Osteoblast (primary cell): ENCODE measurements at regions not wholly inside any gene's neighbourhood (a gene's known extent, or its start where the extent isn't known, plus 50 kb on each side); places are given as distances from the start of the nearest gene placed in this dataset.

Experiments used
- DNase-seq: peaks from one replicate; pipeline ENCODE4 v3.0.0; 2011; ENCODE audit warnings: low spot score, mixed read lengths; ENCODE audit not compliant: insufficient read length; ENCODE audit errors: missing footprints
- H2AFZ ChIP-seq: 2 replicates; pipeline ENCODE4 v1.6.0; 2011; ENCODE audit warnings: mild to moderate bottlenecking, low read length
- H3K27ac ChIP-seq: 2 replicates; pipeline ENCODE4 v1.5.1; 2011; ENCODE audit warnings: mild to moderate bottlenecking, low read depth, low read length, moderate library complexity
- H3K27me3 ChIP-seq: 2 replicates; pipeline ENCODE4 v1.6.0; 2012; ENCODE audit warnings: mild to moderate bottlenecking, control low read depth, inconsistent platforms, low read length, moderate library complexity; ENCODE audit not compliant: insufficient read depth
- H3K36me3 ChIP-seq: 2 replicates; pipeline ENCODE4 v1.5.1; 2011; ENCODE audit warnings: mild to moderate bottlenecking, low read length, control low read depth, moderate library complexity; ENCODE audit not compliant: insufficient read depth
- H3K4me1 ChIP-seq: 2 replicates; pipeline ENCODE4 v1.5.1; 2011; ENCODE audit warnings: mild to moderate bottlenecking, low read length, control low read depth, moderate library complexity; ENCODE audit not compliant: insufficient read depth
- H3K4me2 ChIP-seq: 2 replicates; pipeline ENCODE4 v1.6.0; 2011; ENCODE audit warnings: mild to moderate bottlenecking, low read length; ENCODE audit not compliant: insufficient read depth
- H3K4me3 ChIP-seq: fragments of 200-600 bp; sonication (generic); 3 replicates; pipeline ENCODE4 v1.5.1; 2012; ENCODE audit warnings: mild to moderate bottlenecking, low read length, inconsistent platforms; ENCODE audit not compliant: insufficient read depth
- H3K79me2 ChIP-seq: 2 replicates; pipeline ENCODE4 v1.6.0; 2012; ENCODE audit warnings: mild to moderate bottlenecking, low read length, control low read depth, inconsistent platforms; ENCODE audit not compliant: insufficient read depth
- H3K9me3 ChIP-seq: 2 replicates; pipeline ENCODE4 v1.5.1; 2011; ENCODE audit warnings: low read depth, low read length, control low read depth
- H4K20me1 ChIP-seq: 2 replicates; pipeline ENCODE4 v1.6.0; 2012; ENCODE audit warnings: mild to moderate bottlenecking, low read length, control low read depth; ENCODE audit not compliant: insufficient read depth
- TF ChIP-seq, protein P1 (sequence below): IDR thresholded peaks from 2 replicates; pipeline ENCODE4 v1.5.1; 2011; ENCODE audit warnings: mild to moderate bottlenecking, low read depth, low read length, moderate library complexity; ENCODE audit errors: extremely low read depth

- no peaks in the 10 kb centered on the region for H3K27me3 ChIP-seq
- no peaks in the 10 kb centered on the region for H3K36me3 ChIP-seq
- no peak overlapping the region for H3K4me2 ChIP-seq
- no peaks in the 10 kb centered on the region for H3K9me3 ChIP-seq
- no peak overlapping the region for H2AFZ ChIP-seq
- no peaks in the 10 kb centered on the region for H3K4me1 ChIP-seq
- no peak for DNase-seq
- no peaks in the 10 kb centered on the region for H4K20me1 ChIP-seq
- no peak overlapping the region for H3K27ac ChIP-seq
- no peaks in the 10 kb centered on the region for H3K79me2 ChIP-seq
- TF ChIP-seq, protein P1, sequence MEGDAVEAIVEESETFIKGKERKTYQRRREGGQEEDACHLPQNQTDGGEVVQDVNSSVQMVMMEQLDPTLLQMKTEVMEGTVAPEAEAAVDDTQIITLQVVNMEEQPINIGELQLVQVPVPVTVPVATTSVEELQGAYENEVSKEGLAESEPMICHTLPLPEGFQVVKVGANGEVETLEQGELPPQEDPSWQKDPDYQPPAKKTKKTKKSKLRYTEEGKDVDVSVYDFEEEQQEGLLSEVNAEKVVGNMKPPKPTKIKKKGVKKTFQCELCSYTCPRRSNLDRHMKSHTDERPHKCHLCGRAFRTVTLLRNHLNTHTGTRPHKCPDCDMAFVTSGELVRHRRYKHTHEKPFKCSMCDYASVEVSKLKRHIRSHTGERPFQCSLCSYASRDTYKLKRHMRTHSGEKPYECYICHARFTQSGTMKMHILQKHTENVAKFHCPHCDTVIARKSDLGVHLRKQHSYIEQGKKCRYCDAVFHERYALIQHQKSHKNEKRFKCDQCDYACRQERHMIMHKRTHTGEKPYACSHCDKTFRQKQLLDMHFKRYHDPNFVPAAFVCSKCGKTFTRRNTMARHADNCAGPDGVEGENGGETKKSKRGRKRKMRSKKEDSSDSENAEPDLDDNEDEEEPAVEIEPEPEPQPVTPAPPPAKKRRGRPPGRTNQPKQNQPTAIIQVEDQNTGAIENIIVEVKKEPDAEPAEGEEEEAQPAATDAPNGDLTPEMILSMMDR: no peak
- H3K4me3 ChIP-seq: no peak overlapping the region
Measured at GRCh38 chr21:15557925-15558324, 171.9 kb upstream of the USP25 start.

DNA sequence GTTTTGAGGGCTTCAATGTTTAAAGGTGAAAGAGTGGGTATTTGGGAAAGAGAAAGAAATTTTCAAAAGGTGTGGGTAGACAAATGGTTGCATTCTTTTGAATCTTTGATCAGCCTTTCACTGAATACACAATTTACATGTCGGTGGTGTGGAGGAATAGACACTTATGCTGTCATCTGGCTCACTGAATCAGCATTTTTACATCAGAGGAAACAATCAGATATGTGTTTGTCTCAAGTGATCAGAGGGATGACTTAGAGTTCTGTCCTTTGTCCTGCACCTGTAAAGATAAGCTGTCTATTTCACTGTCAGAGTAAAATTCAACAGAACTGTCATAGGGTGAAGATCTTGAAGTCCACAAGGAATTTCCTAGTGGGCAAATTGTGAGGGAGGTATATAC is 170.9 kb upstream of the USP25 start:
- Histone ChIP-seq H3K27me3 (no peaks in the 10 kb centered on the region), H2AFZ (no peak overlapping the region), H3K4me1 (no peaks in the 10 kb centered on the region), H3K27ac (no peak overlapping the region), H3K4me3 (no peak overlapping the region), H4K20me1 (no peaks in the 10 kb centered on the region), H3K36me3 (no peaks in the 10 kb centered on the region), H3K4me2 (no peak overlapping the region), H3K79me2 (no peaks in the 10 kb centered on the region), H3K9me3 (no peaks in the 10 kb centered on the region)
- DNase-seq: no peak
- TF ChIP-seq, protein P1: no peak

DNA sequence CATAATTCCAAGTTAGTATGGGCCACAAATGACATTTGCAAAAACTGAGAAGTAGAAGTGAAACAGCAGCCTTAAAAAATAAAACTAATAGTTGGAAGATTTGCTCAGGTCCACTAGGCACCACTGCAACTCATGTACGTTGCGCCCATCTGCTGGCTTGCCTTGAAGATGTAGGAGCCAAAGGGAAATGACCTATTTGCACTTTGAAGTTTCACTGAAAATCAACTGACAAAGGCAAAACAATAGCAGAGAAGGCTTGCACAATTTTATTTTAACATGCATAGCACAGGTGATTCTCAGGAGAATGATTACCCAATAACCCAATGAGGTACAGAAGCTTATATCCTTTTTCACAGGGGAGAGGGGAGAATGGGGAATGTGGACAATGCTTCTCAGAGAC is 170.1 kb upstream of the USP25 start:
- H3K79me2 ChIP-seq: no peaks in the 10 kb centered on the region
- TF ChIP-seq, protein P1: no peak

GRCh38 chr21:15560383-15561056 is 169.3 kb upstream of the USP25 start:
- Histone ChIP-seq H4K20me1 (no peaks in the 10 kb centered on the region), H3K27me3 (no peaks in the 10 kb centered on the region), H3K36me3 (no peaks in the 10 kb centered on the region), H3K4me3 (no peak overlapping the region), H3K4me2 (no peak overlapping the region), H3K4me1 (no peaks in the 10 kb centered on the region), H3K9me3 (no peaks in the 10 kb centered on the region), H2AFZ (no peak overlapping the region), H3K27ac (no peak overlapping the region), H3K79me2 (no peaks in the 10 kb centered on the region)
- no peak for DNase-seq
- TF ChIP-seq, protein P1: no peak

More for the DNA sequence above, 170.1 kb upstream of the USP25 start:
- H3K4me1 ChIP-seq: no peaks in the 10 kb centered on the region
- H3K36me3 ChIP-seq: no peaks in the 10 kb centered on the region
- H3K4me2 ChIP-seq: no peak overlapping the region
- no peak for DNase-seq
- H2AFZ ChIP-seq: no peak overlapping the region
- no peaks in the 10 kb centered on the region for H3K27me3 ChIP-seq
- H3K9me3 ChIP-seq: no peaks in the 10 kb centered on the region
- H4K20me1 ChIP-seq: no peaks in the 10 kb centered on the region
- no peak overlapping the region for H3K27ac ChIP-seq
- H3K4me3 ChIP-seq: no peak overlapping the region
